Testis (tissue), 2 donors: ENCODE measurements at regions not wholly inside any gene's neighbourhood (a gene's known extent, or its start where the extent isn't known, plus 50 kb on each side); places are given as distances from the start of the nearest gene placed in this dataset.

Experiments used
- POLR2A ChIP-seq: fragments of 450-650 bp; IDR thresholded peaks from one replicate; pipeline ENCODE4 v1.6.1; 2017; ENCODE audit warnings: antibody characterized with exemption, mild to moderate bottlenecking, moderate library complexity
- TF ChIP-seq, protein P1 (sequence below), 3 experiments: fragments of 450-650 bp in 2 of 3; fragments of 200-600 bp in 1 of 3; sonication (generic) in 1 of 3; IDR thresholded peaks; one replicate each; pipeline ENCODE4 v1.5.1; 2016 to 2019; ENCODE audit warnings: antibody characterized with exemption in 3 of 3, mild to moderate bottlenecking in 2 of 3, moderate library complexity in 1 of 3

DNA sequence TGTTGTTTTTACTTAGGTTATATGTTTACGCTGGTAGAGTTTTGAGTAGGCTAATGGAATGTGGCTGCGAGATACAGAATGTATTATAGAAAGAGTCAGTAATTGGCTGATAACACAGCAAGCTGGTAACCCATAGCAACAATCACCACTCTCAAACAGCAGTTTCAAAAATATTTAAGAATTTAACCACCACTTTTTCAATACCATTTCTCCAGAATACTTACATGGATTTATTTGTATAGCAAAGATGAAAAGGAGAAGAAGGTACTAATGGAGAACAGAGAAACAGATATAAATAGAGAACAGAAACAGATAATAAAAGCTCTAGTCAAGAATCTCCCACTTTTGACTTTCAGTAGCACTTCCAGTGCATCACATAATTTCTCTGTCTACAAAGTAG, 188.3 kb upstream of the SLC39A10 start:
- TF ChIP-seq, protein P1, sequence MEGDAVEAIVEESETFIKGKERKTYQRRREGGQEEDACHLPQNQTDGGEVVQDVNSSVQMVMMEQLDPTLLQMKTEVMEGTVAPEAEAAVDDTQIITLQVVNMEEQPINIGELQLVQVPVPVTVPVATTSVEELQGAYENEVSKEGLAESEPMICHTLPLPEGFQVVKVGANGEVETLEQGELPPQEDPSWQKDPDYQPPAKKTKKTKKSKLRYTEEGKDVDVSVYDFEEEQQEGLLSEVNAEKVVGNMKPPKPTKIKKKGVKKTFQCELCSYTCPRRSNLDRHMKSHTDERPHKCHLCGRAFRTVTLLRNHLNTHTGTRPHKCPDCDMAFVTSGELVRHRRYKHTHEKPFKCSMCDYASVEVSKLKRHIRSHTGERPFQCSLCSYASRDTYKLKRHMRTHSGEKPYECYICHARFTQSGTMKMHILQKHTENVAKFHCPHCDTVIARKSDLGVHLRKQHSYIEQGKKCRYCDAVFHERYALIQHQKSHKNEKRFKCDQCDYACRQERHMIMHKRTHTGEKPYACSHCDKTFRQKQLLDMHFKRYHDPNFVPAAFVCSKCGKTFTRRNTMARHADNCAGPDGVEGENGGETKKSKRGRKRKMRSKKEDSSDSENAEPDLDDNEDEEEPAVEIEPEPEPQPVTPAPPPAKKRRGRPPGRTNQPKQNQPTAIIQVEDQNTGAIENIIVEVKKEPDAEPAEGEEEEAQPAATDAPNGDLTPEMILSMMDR (IDR thresholded peaks at IDR 0.05), result no peak
- TF ChIP-seq POLR2A, result no peak
